ENCODE measurements at regions not wholly inside any gene's neighbourhood (a gene's known extent, or its start where the extent isn't known, plus 50 kb on each side); places are given as distances from the start of the nearest gene placed in this dataset.

GRCh38 chr6:15792842-15793241 lies 130.0 kb upstream of the DTNBP1 start:
- TF ChIP-seq CTCF (IDR thresholded peaks at IDR 0.05; ENCODE audit: control insufficient read depth, extremely low read depth, insufficient read depth): no peak
- no peak overlapping the region for H3K4me3 ChIP-seq (ENCODE audit: low read depth, low read length)
- no peak for DNase-seq (ENCODE audit: low read depth)

GRCh38 chr6:15791448-15792181 lies 128.8 kb upstream of the DTNBP1 start:
- no peak for TF ChIP-seq CTCF (IDR thresholded peaks at IDR 0.05; ENCODE audit: control insufficient read depth, extremely low read depth, insufficient read depth)
- no peak for DNase-seq (ENCODE audit: low read depth)
- no peak overlapping the region for H3K4me3 ChIP-seq (ENCODE audit: low read depth, low read length)

GRCh38 chr6:15790116-15790515 lies 127.3 kb upstream of the DTNBP1 start:
- no peak for TF ChIP-seq CTCF (IDR thresholded peaks at IDR 0.05; ENCODE audit: control insufficient read depth, extremely low read depth, insufficient read depth)
- DNase-seq (ENCODE audit: low read depth): no peak
- H3K4me3 ChIP-seq (ENCODE audit: low read depth, low read length): no peak overlapping the region

GRCh38 chr6:15786846-15787245 lies 124.0 kb upstream of the DTNBP1 start:
- no peak for DNase-seq (ENCODE audit: low read depth)
- TF ChIP-seq CTCF (IDR thresholded peaks at IDR 0.05; ENCODE audit: control insufficient read depth, extremely low read depth, insufficient read depth): no peak

GRCh38 chr6:15783484-15783883 lies 120.7 kb upstream of the DTNBP1 start:
- no peak for TF ChIP-seq CTCF (IDR thresholded peaks at IDR 0.05; ENCODE audit: control insufficient read depth, extremely low read depth, insufficient read depth)
- no peak for DNase-seq (ENCODE audit: low read depth)
- H3K4me3 ChIP-seq (ENCODE audit: low read depth, low read length): no peak overlapping the region

More at GRCh38 chr6:15786846-15787245, 124.0 kb upstream of the DTNBP1 start:
- H3K4me3 ChIP-seq (ENCODE audit: low read depth, low read length): no peak overlapping the region

GRCh38 chr6:15781890-15782289 lies 119.1 kb upstream of the DTNBP1 start:
- no peak overlapping the region for H3K4me3 ChIP-seq (ENCODE audit: low read depth, low read length)
- DNase-seq (ENCODE audit: low read depth): no peak
- no peak for TF ChIP-seq CTCF (IDR thresholded peaks at IDR 0.05; ENCODE audit: control insufficient read depth, extremely low read depth, insufficient read depth)

GRCh38 chr6:15781333-15781732 lies 118.5 kb upstream of the DTNBP1 start:
- DNase-seq (ENCODE audit: low read depth): no peak
- H3K4me3 ChIP-seq (ENCODE audit: low read depth, low read length): no peak overlapping the region
- no peak for TF ChIP-seq CTCF (IDR thresholded peaks at IDR 0.05; ENCODE audit: control insufficient read depth, extremely low read depth, insufficient read depth)

Data from LNCaP clone FGC (cell line).